Fibroblast of peridontal ligament (primary cell): ENCODE measurements at regions not wholly inside any gene's neighbourhood (a gene's known extent, or its start where the extent isn't known, plus 50 kb on each side); places are given as distances from the start of the nearest gene placed in this dataset.
A peak's percentile ranks its signal among the peaks of the same experiment; 100 is the strongest.

Source experiments
- DNase-seq: peaks from one replicate; pipeline ENCODE4 v3.0.0-alpha.2; 2010; ENCODE audit errors: extremely low read depth

DNA sequence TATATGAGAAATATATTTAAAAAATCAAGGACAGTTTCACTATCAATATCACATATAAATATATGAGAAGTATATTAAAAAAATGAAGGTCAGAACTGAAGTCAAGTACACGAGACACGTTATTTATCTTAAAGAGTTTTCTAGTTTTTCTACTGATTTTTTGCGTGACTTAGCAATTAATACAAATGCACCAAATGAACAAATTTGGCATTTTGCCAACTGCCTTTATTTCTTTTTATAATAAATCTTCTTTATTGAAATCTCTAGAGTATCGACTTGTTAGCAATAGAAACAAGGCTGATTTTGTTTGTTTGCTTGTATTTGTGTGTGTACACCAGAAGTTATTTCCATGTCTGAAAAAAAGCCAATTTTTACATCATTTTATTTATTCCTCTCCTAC lies 1684.7 kb upstream of the RAG2 start:
- DNase-seq: peak; percentile 1

DNA sequence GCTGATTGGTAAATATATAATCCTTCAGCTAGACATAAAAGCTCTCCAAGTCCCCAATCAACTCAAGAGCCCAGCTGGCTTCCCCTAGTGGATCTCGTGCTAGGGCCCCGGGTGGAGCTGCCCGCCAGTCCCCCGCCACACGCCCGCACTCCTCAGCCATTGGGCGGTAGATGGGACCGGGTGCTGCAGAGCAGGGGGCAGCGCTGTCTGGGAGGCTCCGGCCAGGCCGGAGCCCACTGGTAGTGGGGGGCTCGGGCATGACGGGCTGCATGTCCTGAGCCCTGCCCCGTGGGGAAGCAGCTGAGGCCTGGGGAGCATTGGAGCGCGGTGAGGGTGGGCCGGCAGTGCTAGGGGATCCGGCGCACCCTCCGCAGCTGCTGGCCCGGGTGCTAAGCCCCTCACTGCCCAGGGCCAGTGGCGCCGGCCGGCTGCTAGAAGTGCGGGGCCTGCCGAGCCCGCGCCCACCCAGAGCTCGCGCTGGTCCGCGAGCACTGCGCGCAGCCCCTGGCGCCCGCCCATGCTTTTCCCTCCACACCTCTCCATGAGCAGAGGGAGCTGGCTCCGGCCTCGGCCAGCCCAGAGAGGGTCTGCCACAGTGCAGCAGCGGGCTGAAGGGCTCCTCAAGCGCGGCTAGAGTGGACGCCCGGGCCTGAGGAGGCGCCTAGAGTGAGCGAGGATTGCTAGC lies 1680.6 kb upstream of the RAG2 start:
- no peak for DNase-seq

DNA sequence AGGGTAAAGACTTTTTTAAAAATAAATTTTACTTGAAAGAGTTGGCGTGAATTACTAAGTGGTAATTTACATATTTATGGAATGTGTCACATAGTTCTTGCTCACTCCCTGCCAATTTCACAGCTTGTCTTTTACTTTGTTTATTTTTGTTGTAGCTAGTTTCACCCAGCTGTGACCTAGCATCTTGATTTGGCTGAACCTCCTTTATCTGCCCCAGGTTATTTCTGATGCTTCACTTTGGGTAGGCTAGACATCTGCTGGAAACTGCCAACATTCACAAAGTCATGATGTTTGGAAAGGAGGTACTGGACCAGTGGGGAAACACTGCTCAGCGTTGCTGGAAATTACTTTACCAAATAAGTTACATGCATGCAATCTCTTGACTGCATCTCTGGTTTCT lies 1676.0 kb upstream of the RAG2 start:
- DNase-seq: no peak

DNA sequence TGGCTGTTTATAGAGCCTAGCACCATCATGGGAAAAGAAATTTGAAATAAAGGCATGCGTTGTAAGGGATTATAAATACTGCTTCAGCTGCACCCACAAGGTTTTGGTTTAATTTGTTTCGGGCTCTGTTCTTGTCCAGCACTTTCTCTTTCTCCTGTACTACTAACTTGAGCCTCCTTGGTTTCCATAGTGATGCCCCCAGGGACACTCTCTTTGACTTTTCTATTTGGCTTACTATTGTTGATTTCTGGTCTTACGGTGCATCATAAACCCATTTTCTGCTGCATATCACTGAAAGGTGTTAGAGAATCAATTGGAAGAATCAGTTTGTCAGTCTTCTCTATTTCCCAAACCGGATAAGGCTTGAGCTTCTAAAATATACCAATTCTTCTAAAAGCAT lies 1674.3 kb upstream of the RAG2 start:
- DNase-seq: no peak

DNA sequence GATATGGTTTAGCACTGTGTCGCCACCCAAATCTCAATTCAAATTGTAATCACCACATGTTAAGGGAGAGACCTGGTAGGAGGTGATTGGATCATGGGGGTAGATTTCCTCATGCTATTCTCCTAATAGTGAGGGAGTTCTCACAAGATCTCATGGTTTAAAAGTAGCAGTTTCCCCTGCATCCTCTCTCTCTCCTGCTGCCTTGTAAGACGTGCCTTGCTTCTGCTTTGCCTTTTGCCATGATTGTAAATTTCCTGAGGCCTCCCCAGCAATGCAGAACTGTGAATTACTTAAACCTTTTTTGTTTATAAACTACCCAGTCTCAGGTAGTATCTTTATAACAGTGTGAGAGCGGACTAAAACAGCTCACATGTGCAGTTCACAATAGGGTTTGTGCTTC lies 1668.7 kb upstream of the RAG2 start:
- no peak for DNase-seq

DNA sequence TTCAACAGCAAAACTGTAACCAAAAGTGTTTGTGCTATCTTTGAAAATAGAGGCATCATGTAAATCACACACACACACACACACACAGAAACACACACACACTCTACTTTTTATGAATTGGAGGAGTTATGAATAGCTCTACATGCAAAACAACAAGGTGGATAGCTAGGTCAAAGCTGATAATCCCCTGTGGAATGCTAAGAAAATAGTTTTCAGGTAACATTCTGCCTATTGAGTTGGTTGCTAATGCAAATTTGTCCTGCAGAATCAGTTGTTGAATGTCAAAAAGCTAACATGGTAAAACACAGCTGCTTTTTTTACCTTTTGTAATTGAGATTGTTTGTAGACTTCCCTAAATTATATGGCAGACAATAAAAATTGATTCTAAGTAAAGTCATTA lies 1658.4 kb upstream of the RAG2 start:
- DNase-seq: no peak

DNA sequence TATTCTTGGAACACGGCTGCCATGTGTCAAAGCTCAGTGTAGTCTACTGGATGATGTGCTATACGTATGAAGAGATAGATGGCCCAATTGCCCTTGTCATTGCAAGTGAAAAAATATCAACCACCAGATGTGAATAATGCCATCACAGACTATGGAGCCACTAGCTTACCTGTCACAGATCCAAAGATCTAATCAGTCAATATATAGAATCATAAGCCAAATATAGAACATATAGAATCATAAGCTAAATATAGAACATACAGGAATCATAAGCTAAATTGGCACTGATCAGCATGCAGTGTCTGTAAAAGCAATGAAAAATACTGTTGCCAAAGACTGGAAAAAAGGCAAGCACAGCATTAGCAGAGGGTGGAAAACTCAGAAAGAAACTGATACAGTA lies 1656.9 kb upstream of the RAG2 start:
- no peak for DNase-seq

DNA sequence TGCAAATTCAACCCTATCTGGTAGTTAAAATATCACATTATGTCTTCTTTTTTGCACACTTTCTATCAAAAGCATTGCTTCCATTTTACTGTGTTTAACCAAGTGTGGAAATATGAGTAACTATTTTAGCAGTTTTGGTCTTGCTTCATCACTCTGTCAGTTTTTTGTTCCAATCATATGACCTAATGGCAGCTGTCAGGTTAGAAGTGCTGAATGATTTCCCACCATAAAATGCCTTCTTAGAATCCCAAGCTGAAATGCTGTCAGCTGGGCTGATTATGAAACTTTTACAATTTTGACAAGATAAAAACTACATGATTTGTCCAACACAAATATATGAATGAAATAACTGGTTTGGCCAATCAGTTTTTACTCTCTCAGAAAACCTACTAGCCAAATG lies 1654.6 kb upstream of the RAG2 start:
- DNase-seq: no peak

DNA sequence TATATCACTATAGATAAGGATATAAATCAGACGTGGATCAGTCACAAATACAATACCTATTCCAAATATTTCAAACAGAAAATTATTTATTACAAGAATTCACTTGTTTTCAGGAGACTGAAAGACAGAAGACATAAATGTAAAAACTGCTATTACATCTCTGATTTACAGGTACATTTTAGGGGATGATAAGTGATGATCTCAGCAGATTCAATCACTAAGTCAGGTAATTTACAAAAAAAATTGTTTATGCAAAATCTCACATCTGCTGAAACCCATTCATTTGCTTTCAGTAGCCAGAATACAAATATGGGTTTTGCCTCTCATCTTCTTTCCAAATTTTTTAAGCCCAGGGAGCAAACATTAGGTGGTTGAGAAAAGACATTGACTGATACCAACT lies 1648.4 kb upstream of the RAG2 start:
- DNase-seq: no peak

DNA sequence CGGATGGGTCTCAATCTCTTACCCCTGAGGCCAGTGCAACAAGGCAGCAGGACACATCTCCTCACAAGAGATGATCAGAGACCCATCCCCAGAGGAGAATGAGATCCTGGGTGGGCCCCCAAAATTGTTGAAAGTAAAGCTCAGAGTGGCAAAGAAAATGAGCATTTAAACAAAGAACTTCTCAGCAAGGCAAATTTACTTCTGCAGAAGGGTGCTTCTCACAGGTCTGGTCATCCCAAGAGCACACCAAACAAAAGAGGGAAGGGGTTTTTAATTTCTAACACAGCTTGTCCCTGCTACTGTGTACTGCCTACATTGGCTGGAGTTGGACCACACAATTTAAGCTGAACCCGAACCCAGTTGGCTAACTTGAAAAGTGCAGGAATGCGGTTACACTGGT lies 1628.6 kb upstream of the RAG2 start:
- DNase-seq: no peak

DNA sequence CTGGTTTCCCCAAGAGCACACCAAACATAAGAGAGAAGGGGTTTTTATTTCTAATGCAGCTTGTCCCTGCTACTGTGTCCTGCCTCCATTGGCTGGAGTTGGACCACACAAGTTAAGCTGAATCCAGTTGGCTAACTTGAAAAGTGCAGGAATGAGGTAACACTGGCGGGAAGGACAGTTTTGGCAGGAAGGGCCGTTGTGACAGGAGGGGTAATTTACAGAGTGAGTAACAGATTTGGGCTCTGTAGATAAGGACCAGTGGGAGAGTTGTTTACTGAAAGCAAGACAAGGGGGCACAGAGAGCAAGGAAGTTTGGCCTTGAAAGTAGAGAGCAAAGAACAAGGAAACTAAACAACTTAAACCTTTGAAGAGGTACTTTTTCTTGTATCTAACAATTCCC lies 1623.3 kb upstream of the RAG2 start:
- DNase-seq: no peak

DNA sequence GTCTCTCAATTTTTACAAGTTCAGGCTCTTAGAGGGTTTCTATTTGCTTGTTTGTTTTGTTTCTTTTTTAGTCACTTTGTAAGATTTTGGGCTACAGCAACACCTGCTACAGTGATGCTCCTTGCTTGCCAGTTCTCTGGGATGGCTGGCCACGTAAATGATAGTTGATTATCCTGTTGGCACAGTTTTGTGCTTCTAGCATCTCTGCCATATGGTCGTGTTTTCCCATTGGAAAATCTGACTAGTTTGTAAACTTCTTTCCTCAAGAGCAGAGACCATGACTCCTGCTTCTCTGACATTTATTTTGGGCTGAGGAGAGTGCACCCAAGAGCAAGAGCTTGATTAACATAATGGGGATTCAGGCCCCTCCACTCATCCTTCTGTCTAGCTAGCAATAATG lies 1621.6 kb upstream of the RAG2 start:
- no peak for DNase-seq

DNA sequence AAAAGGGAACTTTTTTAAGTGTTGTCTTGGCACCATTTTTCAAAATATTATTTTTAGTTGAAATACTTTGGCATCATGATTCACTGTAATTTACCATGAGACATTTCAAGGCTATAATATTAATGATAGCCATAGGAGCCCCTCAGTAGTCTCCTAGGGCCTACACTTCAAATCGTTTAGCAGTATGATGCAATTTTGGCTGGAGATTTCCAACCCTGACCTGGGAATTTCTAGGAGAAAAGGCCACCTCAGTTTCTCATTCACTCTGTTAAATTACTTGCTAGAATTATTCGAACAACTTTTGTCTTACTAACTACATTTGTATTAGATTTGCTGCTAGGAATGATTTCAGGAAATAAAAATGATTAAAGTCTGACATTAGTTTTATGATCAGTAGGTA lies 1610.9 kb upstream of the RAG2 start:
- no peak for DNase-seq

DNA sequence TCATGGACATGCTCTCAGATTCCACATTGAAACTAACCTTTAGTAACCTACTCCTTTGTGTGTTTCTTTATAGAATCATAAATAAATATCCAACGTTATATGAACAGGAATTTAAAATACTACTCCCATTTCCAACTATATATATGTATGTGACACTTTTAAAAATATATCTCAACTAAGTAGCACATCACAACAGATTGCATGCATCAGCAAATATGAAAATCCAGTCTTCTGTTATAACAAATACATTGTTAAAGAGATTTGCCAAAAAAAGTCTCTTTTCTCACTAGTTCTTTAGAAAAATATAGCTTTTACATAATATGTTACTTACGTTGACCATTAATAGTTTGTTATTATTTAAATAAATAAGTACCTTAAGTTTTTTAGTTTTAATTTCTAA lies 1608.6 kb upstream of the RAG2 start:
- no peak for DNase-seq

DNA sequence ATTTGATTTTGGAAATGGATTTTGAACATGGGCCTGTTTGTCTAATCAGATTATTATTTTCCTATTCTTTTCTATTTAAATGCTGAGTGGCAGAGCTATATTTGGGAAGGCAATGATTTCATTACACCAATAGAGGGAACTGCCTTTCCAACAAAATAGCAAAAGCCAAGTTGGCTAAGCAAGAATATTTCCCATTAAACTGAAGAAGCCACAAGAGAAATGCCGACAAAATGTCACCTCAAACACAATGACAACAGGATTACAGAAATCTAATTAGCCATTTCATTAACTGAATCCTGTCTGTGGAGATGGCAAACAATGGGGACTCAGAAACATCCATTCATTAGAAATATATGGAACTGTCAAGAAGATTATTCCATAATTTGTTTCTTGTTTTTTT lies 1593.1 kb upstream of the RAG2 start:
- DNase-seq: no peak

DNA sequence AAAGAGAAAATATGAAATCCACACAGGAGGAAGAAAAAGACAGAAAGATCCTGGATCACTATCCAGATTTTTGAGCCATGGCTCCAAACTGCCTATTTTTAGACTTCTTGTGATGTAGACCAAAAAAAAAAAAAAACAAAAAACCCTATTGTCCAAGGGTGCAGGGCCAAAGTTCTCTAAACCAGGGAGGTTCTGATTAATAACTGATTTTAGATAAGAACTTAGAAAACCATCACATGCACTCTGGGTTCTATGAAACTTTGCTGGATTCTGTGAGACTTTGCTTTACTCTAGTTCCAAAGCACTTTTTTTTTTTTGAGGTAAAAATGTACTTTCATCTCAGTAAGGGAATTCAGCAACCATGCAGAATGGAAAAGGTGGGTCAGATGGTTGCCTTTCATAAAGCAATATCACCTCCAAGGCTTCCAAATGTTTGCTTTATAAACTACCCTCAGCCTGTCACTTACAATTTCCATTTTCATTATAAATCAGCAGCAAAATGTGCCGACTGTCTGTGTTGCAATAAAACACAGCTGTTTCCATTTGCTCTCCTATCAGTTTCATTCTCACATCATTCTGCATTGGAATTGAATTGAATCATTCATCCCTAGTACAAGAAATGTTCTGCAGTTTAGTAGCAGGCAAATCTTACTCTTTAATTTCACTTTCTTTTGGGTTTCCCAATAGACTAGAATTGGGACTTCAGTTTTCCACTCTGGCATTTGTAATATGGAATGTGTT lies 1584.3 kb upstream of the RAG2 start:
- DNase-seq: no peak

DNA sequence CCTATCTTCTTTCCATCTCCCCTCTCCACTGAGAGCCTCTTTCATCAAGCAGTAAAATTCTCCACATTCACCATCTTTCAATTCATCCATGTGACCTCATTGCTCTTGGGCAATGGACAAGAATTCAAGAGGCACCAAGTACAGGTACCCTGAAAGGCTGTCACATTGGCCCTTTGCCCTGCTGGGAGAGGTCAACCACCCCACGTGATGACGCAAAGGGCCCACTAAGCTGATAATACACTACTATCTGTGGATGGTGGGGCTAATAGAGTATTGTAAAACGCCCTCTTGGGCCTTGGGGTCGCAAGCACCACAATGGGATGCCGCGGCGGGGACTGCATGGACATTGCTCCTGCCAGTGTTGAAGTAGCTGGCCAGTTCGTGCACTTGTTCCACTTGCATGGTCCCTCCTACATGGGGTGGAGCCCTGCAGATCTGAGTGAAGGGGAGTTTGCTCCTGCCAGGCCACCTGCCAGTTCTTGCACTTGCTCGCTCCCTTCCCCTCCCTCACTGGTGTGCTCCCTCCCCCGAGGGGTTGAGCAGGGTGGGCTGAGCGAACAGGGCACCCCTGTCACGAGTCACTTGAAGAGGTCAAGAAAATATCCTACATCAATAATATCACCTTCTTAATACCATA lies 1578.8 kb upstream of the RAG2 start:
- no peak for DNase-seq

DNA sequence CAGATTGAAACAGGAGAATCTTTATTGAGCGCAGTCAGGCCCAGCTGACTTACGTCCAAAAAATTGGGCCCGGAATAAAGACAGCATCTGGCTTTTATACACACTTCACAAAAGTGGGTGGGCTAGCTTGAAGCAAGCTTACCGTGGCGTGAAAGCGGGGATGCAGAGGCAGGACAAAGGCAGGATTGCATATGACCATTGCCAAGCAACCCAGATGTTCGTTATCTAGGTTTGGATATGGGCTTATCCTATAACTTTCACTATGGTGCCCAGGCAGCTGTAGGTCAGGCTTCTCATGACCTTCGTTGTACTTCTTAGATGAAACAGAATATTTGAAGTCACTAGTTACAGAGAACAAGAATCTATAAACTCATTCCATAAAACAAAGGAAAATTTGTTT lies 1575.6 kb upstream of the RAG2 start:
- no peak for DNase-seq

DNA sequence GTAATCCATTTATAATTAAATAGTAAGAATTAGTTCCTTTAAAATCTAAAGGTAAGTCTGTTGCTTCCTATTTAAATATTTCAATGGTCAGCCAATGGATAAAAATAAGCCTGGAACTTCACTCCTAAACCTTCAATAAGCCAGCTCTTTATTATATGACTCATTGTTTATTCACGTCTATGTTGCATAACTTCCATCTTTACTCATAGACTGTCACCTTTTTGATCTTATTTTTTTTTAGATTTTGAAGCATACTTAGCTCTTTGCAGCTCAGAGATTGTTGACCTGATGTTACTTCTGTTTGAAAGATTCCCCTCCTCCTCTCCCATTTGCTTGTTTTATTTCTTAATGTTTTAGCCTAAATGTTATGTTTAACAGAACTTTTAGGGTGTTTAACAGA lies 1571.2 kb upstream of the RAG2 start:
- no peak for DNase-seq

DNA sequence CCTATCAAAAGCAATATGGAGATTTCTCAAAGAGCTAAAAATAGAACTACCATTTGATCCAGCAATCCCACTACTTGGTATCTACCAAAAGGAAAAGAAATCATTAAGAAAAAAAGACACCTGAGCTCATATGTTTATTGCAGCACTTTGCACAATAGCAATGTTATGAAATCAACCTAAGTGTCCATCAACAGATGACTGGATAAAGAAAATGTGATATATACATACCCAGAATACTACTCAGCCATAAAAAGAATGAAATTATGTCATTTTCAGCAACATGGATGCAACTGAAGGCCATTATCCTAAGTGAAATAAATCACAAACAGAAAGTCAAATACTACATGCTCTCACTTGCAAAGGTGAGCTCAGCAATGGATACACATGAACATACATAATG lies 1565.5 kb upstream of the RAG2 start:
- DNase-seq: no peak

DNA sequence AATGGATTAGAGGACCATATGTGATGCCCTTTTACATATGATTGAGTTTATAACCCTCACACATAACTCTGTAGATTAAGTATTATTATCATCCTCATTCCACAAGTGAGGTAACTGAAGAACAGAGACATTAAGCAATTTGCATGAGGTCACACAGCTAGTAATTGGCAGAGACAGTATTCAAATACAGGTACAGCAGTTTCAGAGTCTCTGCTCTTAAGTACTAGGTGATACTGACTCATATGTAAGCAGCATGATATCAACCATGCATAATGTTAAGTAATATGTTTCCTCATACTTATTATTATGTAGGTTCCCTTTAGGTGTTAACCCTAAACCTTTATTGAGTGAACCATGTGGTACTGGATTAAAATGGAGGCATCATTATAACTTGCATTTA lies 1562.4 kb upstream of the RAG2 start:
- DNase-seq: no peak

DNA sequence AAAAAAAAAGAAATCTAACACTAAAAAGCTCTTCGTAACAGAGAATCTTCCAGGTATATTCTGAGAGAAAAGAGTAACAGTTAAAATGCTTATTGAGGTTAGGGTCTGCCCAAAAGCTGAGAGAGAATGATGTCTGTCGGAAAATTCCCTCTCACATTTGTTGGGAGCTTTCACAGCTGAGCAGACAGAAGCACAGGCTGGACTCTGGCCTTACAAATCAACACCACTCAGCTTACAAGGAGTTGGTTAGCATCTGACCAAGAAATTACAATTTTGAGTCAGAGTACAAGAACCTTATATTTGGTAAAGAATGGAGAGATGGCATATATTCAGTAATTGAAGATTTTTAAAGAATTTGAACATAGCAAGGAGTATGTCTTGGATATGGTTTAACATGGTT lies 1561.0 kb upstream of the RAG2 start:
- no peak for DNase-seq

DNA sequence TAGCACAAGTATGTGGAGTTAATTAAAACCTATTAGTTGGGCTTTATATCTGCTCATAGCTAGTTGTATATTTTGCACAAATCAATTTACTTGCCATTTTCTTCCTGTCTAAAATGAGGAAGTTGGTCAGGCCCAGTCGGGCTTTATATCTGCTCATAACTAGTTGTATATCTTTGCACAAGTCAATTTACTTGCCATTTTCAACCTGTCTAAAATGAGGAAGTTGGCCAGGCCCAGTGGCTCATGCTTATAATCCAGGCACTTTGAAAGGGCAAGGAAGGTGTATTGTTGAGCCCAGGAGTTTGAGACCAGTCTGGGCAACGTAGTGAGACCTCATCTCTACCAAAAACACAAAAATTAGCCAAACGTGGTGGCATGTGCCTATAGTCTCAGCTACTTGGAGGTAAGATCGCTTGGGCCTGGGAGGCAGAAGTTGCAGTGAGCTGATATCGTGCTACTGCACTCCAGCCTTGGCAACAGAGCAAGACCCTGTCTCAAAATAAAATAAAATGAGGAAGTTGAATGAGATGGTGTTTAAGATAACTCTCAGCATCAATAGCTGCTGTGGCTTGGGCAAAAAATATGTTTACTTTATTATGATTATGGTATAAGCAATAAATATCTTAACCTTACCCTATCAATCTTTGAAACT lies 1558.6 kb upstream of the RAG2 start:
- no peak for DNase-seq
